ENCODE measurements at regions not wholly inside any gene's neighbourhood (a gene's known extent, or its start where the extent isn't known, plus 50 kb on each side); places are given as distances from the start of the nearest gene placed in this dataset.

DNA sequence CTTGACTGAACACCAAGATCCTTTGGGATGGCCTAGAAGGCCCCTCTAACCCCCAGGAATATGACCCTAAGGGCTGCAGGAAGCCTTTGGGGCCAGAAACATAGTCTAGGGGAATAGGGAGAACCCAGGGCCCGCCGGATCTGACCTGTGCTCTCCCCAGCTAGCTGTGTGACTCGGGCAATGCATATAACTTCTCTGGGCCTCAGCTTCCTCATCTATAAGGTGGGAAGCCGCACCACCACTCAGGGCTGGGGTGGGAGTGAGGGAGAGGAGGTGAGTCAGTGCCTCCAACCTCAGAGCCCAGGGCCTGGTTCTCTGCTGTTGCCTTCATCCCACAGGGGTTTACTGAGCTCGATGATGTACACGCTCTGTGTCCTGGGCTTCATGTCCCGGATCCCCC, 434.4 kb downstream of the PTPRU start:
- H3K4me2 ChIP-seq: no peak overlapping the region
- H3K27ac ChIP-seq: no peak overlapping the region
- H3K79me2 ChIP-seq (ENCODE audit: low read depth): no peaks in the 10 kb centered on the region
- Mint-ChIP-seq H3K4me3 (no peak overlapping the region), H3K4me1 (peaks cover 39% of the 10 kb centered on the region), H3K27me3 (ENCODE audit: insufficient read depth, low read depth) (peaks cover 7% of the 10 kb centered on the region), H3K36me3 (no peaks in the 10 kb centered on the region), H3K9me3 (no peaks in the 10 kb centered on the region), H3K27ac (no peak overlapping the region)
- no peaks in the 10 kb centered on the region for H3F3A ChIP-seq (ENCODE audit: low read depth)
- no peak overlapping the region for H2AFZ ChIP-seq (replicated peaks)
- no peak for TF ChIP-seq EZH2phosphoT487 (IDR thresholded peaks at IDR 0.05)
- H3K9ac ChIP-seq: no peak overlapping the region
- H3K4me1 ChIP-seq: peaks cover under 1% of the 10 kb centered on the region
- no peak for DNase-seq (ENCODE audit: low spot score)
- no peaks in the 10 kb centered on the region for H3K9me3 ChIP-seq (ENCODE audit: low read depth)
- H4K20me1 ChIP-seq (ENCODE audit: low read depth): no peaks in the 10 kb centered on the region
- no peak overlapping the region for H3K4me3 ChIP-seq
- H3K36me3 ChIP-seq: no peaks in the 10 kb centered on the region
- H3K27me3 ChIP-seq: no peaks in the 10 kb centered on the region

- no peak overlapping the region for H3K4me2 ChIP-seq
- DNase-seq (ENCODE audit: low spot score): no peak
- H3K79me2 ChIP-seq (ENCODE audit: low read depth): no peaks in the 10 kb centered on the region
- H2AFZ ChIP-seq (replicated peaks): no peak overlapping the region
- Mint-ChIP-seq H3K27me3 (ENCODE audit: insufficient read depth, low read depth) (peaks cover 7% of the 10 kb centered on the region), H3K36me3 (no peaks in the 10 kb centered on the region), H3K4me1 (peaks cover 31% of the 10 kb centered on the region), H3K9me3 (no peaks in the 10 kb centered on the region), H3K27ac (no peak overlapping the region), H3K4me3 (no peak overlapping the region)
- TF ChIP-seq EZH2 (IDR thresholded peaks at IDR 0.05): no peak
- no peak for TF ChIP-seq CTCF (IDR thresholded peaks at IDR 0.05)
- no peak for TF ChIP-seq EZH2phosphoT487 (IDR thresholded peaks at IDR 0.05)
- no peak overlapping the region for H3K9ac ChIP-seq
- H3K27ac ChIP-seq: no peak overlapping the region
- no peak overlapping the region for H3K4me3 ChIP-seq
- no peaks in the 10 kb centered on the region for H3K27me3 ChIP-seq
- peaks cover 6% of the 10 kb centered on the region for H3F3A ChIP-seq (ENCODE audit: low read depth)
- H4K20me1 ChIP-seq (ENCODE audit: low read depth): no peaks in the 10 kb centered on the region
- peaks cover 9% of the 10 kb centered on the region for H3K4me1 ChIP-seq
- no peaks in the 10 kb centered on the region for H3K9me3 ChIP-seq (ENCODE audit: low read depth)
- H3K36me3 ChIP-seq: no peaks in the 10 kb centered on the region
Measured at GRCh38 chr1:29669912-29670311, 433.6 kb downstream of the PTPRU start.

DNA sequence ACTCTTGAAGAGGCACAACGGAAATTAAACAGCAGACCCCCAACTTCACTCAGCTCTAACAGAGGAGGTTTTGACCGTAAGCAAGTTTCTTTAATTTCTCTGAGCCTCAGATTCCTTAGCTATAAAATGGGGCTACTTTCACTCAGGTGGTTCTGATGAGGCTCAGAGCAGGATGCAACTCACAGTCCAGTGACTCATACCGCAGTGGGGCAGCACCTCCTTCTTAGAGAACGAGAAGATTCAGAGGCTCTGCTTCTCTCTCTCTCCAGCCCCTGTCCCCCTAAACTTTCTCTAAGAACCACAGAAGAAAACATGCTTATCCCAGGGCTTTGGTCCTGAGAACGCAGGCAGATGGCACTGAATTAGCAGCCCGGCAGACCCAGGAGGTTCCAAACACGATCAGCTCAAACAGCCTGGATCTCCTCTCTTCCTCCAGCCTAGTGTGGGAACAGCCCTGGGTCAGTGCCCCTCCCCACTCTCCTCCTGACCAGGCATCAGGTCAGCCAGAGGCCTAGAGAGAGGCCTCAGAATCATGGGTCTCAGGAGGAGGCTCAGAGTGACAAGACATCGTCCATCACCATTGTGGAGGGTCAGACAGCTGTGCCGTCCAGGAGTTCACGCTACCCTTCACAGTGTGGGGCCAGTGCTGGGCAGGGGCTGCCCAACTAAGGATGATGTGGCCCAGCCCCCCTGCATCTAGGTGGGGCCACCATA, 433.0 kb downstream of the PTPRU start:
- H3K36me3 Mint-ChIP-seq: no peaks in the 10 kb centered on the region
- H4K20me1 ChIP-seq (ENCODE audit: low read depth): no peaks in the 10 kb centered on the region
- DNase-seq (ENCODE audit: low spot score): no peak
- H3K4me2 ChIP-seq: no peak overlapping the region
- H3K36me3 ChIP-seq: no peaks in the 10 kb centered on the region
- no peaks in the 10 kb centered on the region for H3K27me3 ChIP-seq
- no peak overlapping the region for H3K27ac ChIP-seq
- peaks cover 5% of the 10 kb centered on the region for H3K27me3 Mint-ChIP-seq (ENCODE audit: insufficient read depth, low read depth)
- H3K9me3 Mint-ChIP-seq: no peaks in the 10 kb centered on the region
- H3K4me3 ChIP-seq: no peak overlapping the region
- peak overlapping the region; percentile 31 for H2AFZ ChIP-seq (replicated peaks)
- H3K4me1 ChIP-seq: peaks cover 15% of the 10 kb centered on the region
- H3K4me3 Mint-ChIP-seq: no peak overlapping the region
- peaks cover 31% of the 10 kb centered on the region for H3K4me1 Mint-ChIP-seq
- TF ChIP-seq CTCF (IDR thresholded peaks at IDR 0.05) (no peak), EZH2phosphoT487 (IDR thresholded peaks at IDR 0.05) (no peak), EZH2 (IDR thresholded peaks at IDR 0.05) (no peak)
- no peak overlapping the region for H3K27ac Mint-ChIP-seq
- H3K9me3 ChIP-seq (ENCODE audit: low read depth): no peaks in the 10 kb centered on the region
- peaks cover 12% of the 10 kb centered on the region for H3F3A ChIP-seq (ENCODE audit: low read depth)
- H3K9ac ChIP-seq: no peak overlapping the region
- H3K79me2 ChIP-seq (ENCODE audit: low read depth): no peaks in the 10 kb centered on the region

DNA sequence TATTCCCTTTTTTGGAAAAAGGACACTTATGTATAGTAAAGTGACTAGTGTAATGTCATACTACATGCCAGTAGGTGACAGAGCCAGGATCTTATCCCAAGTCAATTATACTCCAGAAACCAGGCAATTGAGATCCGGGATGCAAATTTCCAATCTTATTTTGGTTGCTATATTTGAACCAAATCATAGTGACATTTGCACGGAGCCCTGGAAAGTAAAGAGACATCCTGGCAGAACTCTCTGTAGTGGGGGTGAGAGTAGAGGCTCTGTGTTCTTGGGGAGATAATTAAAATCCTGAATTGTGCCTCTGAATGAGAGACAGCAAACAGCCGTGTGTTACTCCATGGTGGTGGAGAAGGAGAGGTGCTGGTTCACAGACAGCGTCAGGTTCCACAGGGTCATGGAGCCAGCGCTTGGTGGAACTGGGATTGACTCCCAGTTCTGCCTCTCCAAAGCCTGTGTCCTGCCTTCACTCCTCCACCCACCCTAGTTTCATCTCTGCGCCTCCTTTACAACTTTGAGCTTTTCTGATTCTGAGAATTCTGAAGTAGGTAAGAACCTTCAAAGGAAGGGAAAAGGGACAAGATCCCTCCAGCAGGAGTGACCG, 432.3 kb downstream of the PTPRU start:
- Histone ChIP-seq H3K4me3 (no peak overlapping the region), H3K36me3 (no peaks in the 10 kb centered on the region), H3K4me1 (peaks cover 17% of the 10 kb centered on the region), H3K9ac (no peak overlapping the region), H4K20me1 (ENCODE audit: low read depth) (no peaks in the 10 kb centered on the region), H3K79me2 (ENCODE audit: low read depth) (no peaks in the 10 kb centered on the region), H3F3A (ENCODE audit: low read depth) (peaks cover 13% of the 10 kb centered on the region), H3K4me2 (no peak overlapping the region), H2AFZ (replicated peaks) (peak overlapping the region; percentile 31), H3K27me3 (no peaks in the 10 kb centered on the region), H3K27ac (no peak overlapping the region), H3K9me3 (ENCODE audit: low read depth) (no peaks in the 10 kb centered on the region)
- Mint-ChIP-seq H3K4me3 (no peak overlapping the region), H3K27ac (no peak overlapping the region), H3K4me1 (peaks cover 26% of the 10 kb centered on the region), H3K27me3 (ENCODE audit: insufficient read depth, low read depth) (peaks cover 5% of the 10 kb centered on the region), H3K36me3 (no peaks in the 10 kb centered on the region), H3K9me3 (no peaks in the 10 kb centered on the region)
- DNase-seq (ENCODE audit: low spot score): no peak
- no peak for TF ChIP-seq EZH2phosphoT487 (IDR thresholded peaks at IDR 0.05)
- no peak for TF ChIP-seq CTCF (IDR thresholded peaks at IDR 0.05)
- TF ChIP-seq EZH2 (IDR thresholded peaks at IDR 0.05): no peak

All from neural progenitor cell (in vitro differentiated cells).